Caco-2 (cell line): ENCODE measurements at regions not wholly inside any gene's neighbourhood (a gene's known extent, or its start where the extent isn't known, plus 50 kb on each side); places are given as distances from the start of the nearest gene placed in this dataset.

Experiments used
- BruUV-seq: library from RNA; stranded (reverse); fragments of 400-500 nt; replicated peaks from 2 replicates; lab custom pipeline; 2021; lab: Mats Ljungman, UMichigan
- CTCF ChIA-PET: fragments of 300-600 bp; sonication (Branson Sonifier 250); formaldehyde crosslinking; loops from one replicate; lab custom pipeline; 2022; ENCODE audit warnings: antibody characterized with exemption; lab: Charles Lee
- POLR2A ChIA-PET: fragments of 300-600 bp; sonication (Branson Sonifier 250); formaldehyde crosslinking; loops from one replicate; lab custom pipeline; 2022; ENCODE audit warnings: antibody characterized with exemption; lab: Charles Lee
- DNase-seq, 2 experiments: peaks; one replicate each; pipeline versions ENCODE4 v3.0.0 to v3.0.0-alpha.2; 2020 to 2022
- H3K27me3 ChIP-seq: replicated peaks from 2 replicates; pipeline ENCODE4 v1.6.0; 2011; ENCODE audit warnings: low read length; ENCODE audit not compliant: control insufficient read depth, insufficient read depth
- H3K36me3 ChIP-seq: 2 replicates; pipeline ENCODE4 v1.5.1; 2011; ENCODE audit warnings: low read length; ENCODE audit not compliant: control insufficient read depth, insufficient read depth
- H3K4me1 ChIP-seq: fragments of 250-450 bp; sonication (Bioruptor Pico); 2 replicates; pipeline ENCODE4 v1.5.1; 2020; ENCODE audit warnings: mild to moderate bottlenecking
- H3K4me3 ChIP-seq: 2 replicates; pipeline ENCODE4 v1.5.1; 2011; ENCODE audit warnings: low read depth, mild to moderate bottlenecking, control low read depth, low read length
- H3K9me3 ChIP-seq: fragments of 250-450 bp; sonication (Bioruptor Pico); 2 replicates; pipeline ENCODE4 v1.5.1; 2020; ENCODE audit warnings: mild to moderate bottlenecking, moderate library complexity
- H3K27ac Mint-ChIP-seq: one replicate; pipeline ENCODE4 v1.8.0; 2022; ENCODE audit warnings: mixed read lengths; ENCODE audit not compliant: unreplicated experiment
- H3K27me3 Mint-ChIP-seq: one replicate; pipeline ENCODE4 v1.8.0; 2022; ENCODE audit warnings: mixed read lengths; ENCODE audit not compliant: insufficient read depth, unreplicated experiment
- H3K36me3 Mint-ChIP-seq: one replicate; pipeline ENCODE4 v1.8.0; 2022; ENCODE audit warnings: mild to moderate bottlenecking, mixed read lengths; ENCODE audit not compliant: insufficient read depth, unreplicated experiment
- H3K4me1 Mint-ChIP-seq: one replicate; pipeline ENCODE4 v1.8.0; 2022; ENCODE audit warnings: low read depth, mixed read lengths; ENCODE audit not compliant: unreplicated experiment
- H3K4me3 Mint-ChIP-seq: one replicate; pipeline ENCODE4 v1.8.0; 2022; ENCODE audit warnings: mild to moderate bottlenecking, moderate library complexity, mixed read lengths; ENCODE audit not compliant: unreplicated experiment
- H3K9me3 Mint-ChIP-seq: one replicate; pipeline ENCODE4 v1.8.0; 2022; ENCODE audit warnings: mixed read lengths; ENCODE audit not compliant: unreplicated experiment
- intact Hi-C: fragments of 100-400 bp; cut with micrococcal nuclease; formaldehyde crosslinking; loops from one replicate; pipeline ENCODE4 v1.10.0; 2022; ENCODE audit not compliant: unreplicated experiment
- TF ChIP-seq, protein P1 (sequence below), 2 experiments: fragments of 200-600 bp in 1 of 2; IDR thresholded peaks; 1 replicate in 1 of 2; 2 replicates in 1 of 2; pipeline versions ENCODE4 v1.5.1 to v1.8.0; 2011 to 2022; ENCODE audit warnings: antibody characterized with exemption in 1 of 2, control low read depth in 1 of 2, inconsistent platforms in 1 of 2, low read depth in 1 of 2, low read length in 1 of 2, mild to moderate bottlenecking in 1 of 2, moderate library complexity in 1 of 2; ENCODE audit not compliant: insufficient read depth in 1 of 2, severe bottlenecking in 1 of 2, unreplicated experiment in 1 of 2

DNA sequence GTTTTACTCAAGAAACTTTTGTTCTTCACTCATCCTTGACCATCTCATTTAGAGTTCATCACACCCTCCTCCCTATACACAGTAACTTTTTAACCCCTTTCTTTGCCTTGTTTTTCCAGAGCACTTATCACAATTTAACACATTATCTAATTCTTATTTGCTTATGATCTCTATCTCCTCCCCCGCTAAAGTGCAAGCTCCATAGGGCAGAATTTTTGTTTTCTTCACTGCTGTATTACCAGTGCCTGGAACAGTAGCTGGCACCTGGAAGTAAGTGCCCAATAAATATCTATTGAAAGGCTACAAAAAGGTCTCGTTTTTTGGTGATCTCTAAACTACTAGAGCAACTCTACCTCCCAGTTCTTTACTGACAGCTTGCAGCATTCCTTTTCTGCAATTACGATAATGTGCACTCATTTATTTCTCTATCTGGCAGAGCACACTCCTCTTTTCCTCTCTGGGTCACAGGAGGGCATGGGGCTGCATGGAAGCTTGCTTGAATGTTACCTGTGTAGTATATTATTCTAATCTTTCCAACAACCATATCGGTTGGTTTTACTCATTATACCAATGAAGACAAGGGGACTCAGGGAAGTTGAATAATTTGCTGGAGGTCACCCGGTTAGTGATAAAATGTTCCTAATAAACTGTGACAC lies 57.4 kb upstream of the CHST9 start:
- H3K4me3 ChIP-seq, result no peak overlapping the region
- BruUV-seq, result no TSS peak
- H3K27ac Mint-ChIP-seq, result no peak overlapping the region
- intact Hi-C loops, result no loop called here
- H3K4me1 ChIP-seq, result no peaks in the 10 kb centered on the region
- POLR2A ChIA-PET, result no interaction called here
- no peaks in the 10 kb centered on the region for H3K36me3 Mint-ChIP-seq
- no peaks in the 10 kb centered on the region for H3K9me3 Mint-ChIP-seq
- no peaks in the 10 kb centered on the region for H3K27me3 ChIP-seq
- H3K27me3 Mint-ChIP-seq, result no peaks in the 10 kb centered on the region
- no peak for DNase-seq
- no peaks in the 10 kb centered on the region for H3K4me1 Mint-ChIP-seq
- no peak overlapping the region for H3K4me3 Mint-ChIP-seq
- no peaks in the 10 kb centered on the region for H3K9me3 ChIP-seq
- CTCF ChIA-PET, result no interaction called here
- H3K36me3 ChIP-seq, result no peaks in the 10 kb centered on the region
- TF ChIP-seq, protein P1, sequence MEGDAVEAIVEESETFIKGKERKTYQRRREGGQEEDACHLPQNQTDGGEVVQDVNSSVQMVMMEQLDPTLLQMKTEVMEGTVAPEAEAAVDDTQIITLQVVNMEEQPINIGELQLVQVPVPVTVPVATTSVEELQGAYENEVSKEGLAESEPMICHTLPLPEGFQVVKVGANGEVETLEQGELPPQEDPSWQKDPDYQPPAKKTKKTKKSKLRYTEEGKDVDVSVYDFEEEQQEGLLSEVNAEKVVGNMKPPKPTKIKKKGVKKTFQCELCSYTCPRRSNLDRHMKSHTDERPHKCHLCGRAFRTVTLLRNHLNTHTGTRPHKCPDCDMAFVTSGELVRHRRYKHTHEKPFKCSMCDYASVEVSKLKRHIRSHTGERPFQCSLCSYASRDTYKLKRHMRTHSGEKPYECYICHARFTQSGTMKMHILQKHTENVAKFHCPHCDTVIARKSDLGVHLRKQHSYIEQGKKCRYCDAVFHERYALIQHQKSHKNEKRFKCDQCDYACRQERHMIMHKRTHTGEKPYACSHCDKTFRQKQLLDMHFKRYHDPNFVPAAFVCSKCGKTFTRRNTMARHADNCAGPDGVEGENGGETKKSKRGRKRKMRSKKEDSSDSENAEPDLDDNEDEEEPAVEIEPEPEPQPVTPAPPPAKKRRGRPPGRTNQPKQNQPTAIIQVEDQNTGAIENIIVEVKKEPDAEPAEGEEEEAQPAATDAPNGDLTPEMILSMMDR (IDR thresholded peaks at IDR 0.05; ENCODE audit: insufficient read depth in 1 of 2, low read depth in 1 of 2, low read length in 1 of 2, severe bottlenecking in 1 of 2, unreplicated experiment in 1 of 2), result no peak

DNA sequence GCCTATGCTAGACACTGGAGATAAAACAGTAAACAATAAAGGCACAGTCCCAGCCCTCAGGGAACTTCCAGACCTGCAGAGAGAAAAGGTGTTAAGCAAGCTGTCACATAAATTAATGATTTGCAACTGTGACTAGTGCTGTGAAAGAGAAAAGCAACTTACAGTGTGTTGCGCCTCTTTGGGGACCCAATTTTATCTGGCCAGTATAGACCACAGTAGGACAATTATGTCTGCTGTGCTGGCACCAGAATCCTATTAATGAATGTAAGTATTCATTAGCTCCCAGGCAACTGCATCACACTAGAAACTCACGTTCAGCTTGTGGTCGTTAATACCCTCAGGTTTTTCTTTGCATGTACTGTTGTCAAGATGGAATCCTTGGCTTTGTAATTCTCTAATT lies 55.3 kb upstream of the CHST9 start:
- ChIA-PET CTCF (no interaction called here), POLR2A (no interaction called here)
- DNase-seq, result no peak
- TF ChIP-seq, protein P1 (IDR thresholded peaks at IDR 0.05; ENCODE audit: insufficient read depth in 1 of 2, low read depth in 1 of 2, low read length in 1 of 2, severe bottlenecking in 1 of 2, unreplicated experiment in 1 of 2), result no peak
- no peaks in the 10 kb centered on the region for H3K4me1 Mint-ChIP-seq
- H3K27ac Mint-ChIP-seq, result no peak overlapping the region
- no peaks in the 10 kb centered on the region; the same call in 1 of the 2 replicates for H3K4me1 ChIP-seq
- H3K27me3 Mint-ChIP-seq, result no peaks in the 10 kb centered on the region
- no peaks in the 10 kb centered on the region for H3K27me3 ChIP-seq
- no TSS peak for BruUV-seq
- no peak overlapping the region for H3K4me3 ChIP-seq
- H3K4me3 Mint-ChIP-seq, result no peak overlapping the region
- intact Hi-C loops, result no loop called here
- no peaks in the 10 kb centered on the region for H3K36me3 ChIP-seq
- H3K9me3 ChIP-seq, result no peaks in the 10 kb centered on the region
- no peaks in the 10 kb centered on the region for H3K9me3 Mint-ChIP-seq
- no peaks in the 10 kb centered on the region for H3K36me3 Mint-ChIP-seq

- TF ChIP-seq, protein P1 (IDR thresholded peaks at IDR 0.05; ENCODE audit: insufficient read depth in 1 of 2, low read depth in 1 of 2, low read length in 1 of 2, severe bottlenecking in 1 of 2, unreplicated experiment in 1 of 2), result no peak
- H3K9me3 Mint-ChIP-seq, result no peaks in the 10 kb centered on the region
- H3K27ac Mint-ChIP-seq, result no peak overlapping the region
- no peak for DNase-seq
- no peaks in the 10 kb centered on the region for H3K27me3 Mint-ChIP-seq
- no peak overlapping the region for H3K4me3 Mint-ChIP-seq
- H3K4me3 ChIP-seq, result no peak overlapping the region
- CTCF ChIA-PET, result no interaction called here
- intact Hi-C loops, result no loop called here
- no peaks in the 10 kb centered on the region for H3K27me3 ChIP-seq
- no TSS peak for BruUV-seq
- no peaks in the 10 kb centered on the region for H3K9me3 ChIP-seq
- H3K36me3 Mint-ChIP-seq, result no peaks in the 10 kb centered on the region
- H3K4me1 ChIP-seq, result no peaks in the 10 kb centered on the region; the same call in 1 of the 2 replicates
- H3K36me3 ChIP-seq, result no peaks in the 10 kb centered on the region
- no peaks in the 10 kb centered on the region for H3K4me1 Mint-ChIP-seq
- POLR2A ChIA-PET, result no interaction called here
Measured at GRCh38 chr18:27239669-27240068, 54.6 kb upstream of the CHST9 start.
